IMR-90 (cell line): ENCODE measurements at regions not wholly inside any gene's neighbourhood (a gene's known extent, or its start where the extent isn't known, plus 50 kb on each side); places are given as distances from the start of the nearest gene placed in this dataset.

ENCODE experiments used
- ATAC-seq: fragments of 200-7000 bp; cut with Tn5 transposase; 2 replicates; pipeline ENCODE4 v1.9.1; 2020; ENCODE audit warnings: low read depth, mild to moderate bottlenecking, moderate library complexity
- BruUV-seq: library from RNA; stranded (reverse); fragments of 400-500 nt; replicated peaks from 2 replicates; lab custom pipeline; 2021; lab: Mats Ljungman, UMichigan
- CTCF ChIA-PET: fragments of 300-600 bp; formaldehyde crosslinking; extraction: SDS; loops from one replicate; lab custom pipeline; 2021; ENCODE audit warnings: antibody characterized with exemption; lab: Yijun Ruan, JAX
- POLR2A ChIA-PET: fragments of 300-600 bp; sonication (Branson Sonifier 250); formaldehyde crosslinking; loops from one replicate; lab custom pipeline; 2022; ENCODE audit warnings: antibody characterized with exemption; ENCODE audit not compliant: unreplicated experiment; lab: Charles Lee
- DNase-seq: peaks from one replicate; pipeline ENCODE4 v3.0.0; 2013
- H2AFZ ChIP-seq: replicated peaks from 2 replicates; pipeline ENCODE3; 2013; ENCODE audit warnings: low read length, mild to moderate bottlenecking; ENCODE audit not compliant: poor library complexity
- H2AK5ac ChIP-seq: 2 replicates; pipeline ENCODE4 v1.6.1; 2013; ENCODE audit warnings: low read depth, low read length, inconsistent platforms
- H2AK9ac ChIP-seq: replicated peaks from 2 replicates; pipeline ENCODE3; 2013; ENCODE audit warnings: mild to moderate bottlenecking, low read depth, low read length, moderate library complexity; ENCODE audit not compliant: poor library complexity
- H2BK120ac ChIP-seq: 2 replicates; pipeline ENCODE4 v1.6.1; 2013; ENCODE audit warnings: low read depth, low read length, inconsistent platforms
- H2BK15ac ChIP-seq: 3 replicates; pipeline ENCODE4 v1.6.1; 2013; ENCODE audit warnings: low read depth, low read length, inconsistent platforms
- H2BK20ac ChIP-seq: 2 replicates; pipeline ENCODE4 v1.6.1; 2013; ENCODE audit warnings: low read depth, mild to moderate bottlenecking, inconsistent platforms, low read length, moderate library complexity
- H2BK5ac ChIP-seq: 2 replicates; pipeline ENCODE4 v1.6.1; 2013; ENCODE audit warnings: mild to moderate bottlenecking, low read depth, low read length, inconsistent platforms; ENCODE audit not compliant: poor library complexity, severe bottlenecking
- H3K14ac ChIP-seq: replicated peaks from 2 replicates; pipeline ENCODE4 v1.6.1; 2013; ENCODE audit warnings: low read depth, low read length, inconsistent platforms
- H3K18ac ChIP-seq: 2 replicates; pipeline ENCODE4 v1.6.1; 2013; ENCODE audit warnings: low read depth, low read length, control low read depth
- H3K23ac ChIP-seq: 2 replicates; pipeline ENCODE4 v1.6.1; 2013; ENCODE audit warnings: low read depth, low read length, inconsistent platforms
- H3K27ac ChIP-seq: 2 replicates; pipeline ENCODE4 v1.5.1; 2013; ENCODE audit warnings: mild to moderate bottlenecking, control low read depth, low read length; ENCODE audit not compliant: insufficient read depth
- H3K27me3 ChIP-seq: 2 replicates; pipeline ENCODE4 v1.6.1; 2013; ENCODE audit warnings: low read length; ENCODE audit not compliant: control insufficient read depth, insufficient read depth
- H3K36me3 ChIP-seq: 2 replicates; pipeline ENCODE4 v1.6.1; 2013; ENCODE audit warnings: low read length, mixed read lengths; ENCODE audit not compliant: control insufficient read depth, insufficient read depth
- H3K4ac ChIP-seq: 2 replicates; pipeline ENCODE4 v1.6.1; 2013; ENCODE audit warnings: low read depth, low read length, inconsistent platforms
- H3K4me1 ChIP-seq: 2 replicates; pipeline ENCODE4 v1.6.1; 2013; ENCODE audit warnings: low read length, mixed read lengths; ENCODE audit not compliant: control insufficient read depth, insufficient read depth
- H3K4me2 ChIP-seq: 2 replicates; pipeline ENCODE4 v1.6.1; 2013; ENCODE audit warnings: low read depth, mild to moderate bottlenecking, control low read depth, low read length, moderate library complexity
- H3K4me3 ChIP-seq: 2 replicates; pipeline ENCODE4 v1.5.1; 2013; ENCODE audit warnings: low read depth, mild to moderate bottlenecking, control low read depth, low read length, moderate library complexity; ENCODE audit not compliant: insufficient read depth
- H3K56ac ChIP-seq: 2 replicates; pipeline ENCODE4 v1.6.1; 2013; ENCODE audit warnings: low read length, inconsistent platforms; ENCODE audit not compliant: insufficient read depth; ENCODE audit errors: extremely low read depth
- H3K79me1 ChIP-seq, 2 experiments: 2 replicates each; pipeline ENCODE4 v1.6.1; 2013; ENCODE audit warnings: low read length in 2 of 2, inconsistent platforms in 1 of 2, low read depth in 1 of 2
- H3K9ac ChIP-seq: 2 replicates; pipeline ENCODE4 v1.6.1; 2013; ENCODE audit warnings: low read depth, low read length, control low read depth
- H3K9me1 ChIP-seq: 2 replicates; pipeline ENCODE4 v1.6.1; 2013; ENCODE audit warnings: low read length, inconsistent platforms; ENCODE audit not compliant: insufficient read depth
- H3K9me3 ChIP-seq: 2 replicates; pipeline ENCODE4 v1.6.1; 2013; ENCODE audit warnings: low read length; ENCODE audit not compliant: control insufficient read depth, insufficient read depth
- H4K20me1 ChIP-seq: 2 replicates; pipeline ENCODE4 v1.6.1; 2013; ENCODE audit warnings: low read length, inconsistent platforms; ENCODE audit not compliant: insufficient read depth
- H4K5ac ChIP-seq: 2 replicates; pipeline ENCODE4 v1.6.1; 2013; ENCODE audit warnings: mild to moderate bottlenecking, low read depth, low read length, control low read depth
- H4K8ac ChIP-seq, 2 experiments: 2 replicates each; pipeline ENCODE4 v1.6.1; 2013; ENCODE audit warnings: low read depth in 2 of 2, low read length in 2 of 2, control low read depth in 1 of 2, inconsistent platforms in 1 of 2
- H4K91ac ChIP-seq: 2 replicates; pipeline ENCODE4 v1.6.1; 2013; ENCODE audit warnings: low read depth, low read length, inconsistent platforms; ENCODE audit not compliant: insufficient read depth
- BHLHE40 ChIP-seq: fragments of 150-350 bp; IDR thresholded peaks from 2 replicates; pipeline ENCODE4 v1.6.1; 2016; ENCODE audit warnings: mild to moderate bottlenecking, low read depth, low read length
- CEBPB ChIP-seq: IDR thresholded peaks from 2 replicates; pipeline ENCODE4 v1.6.1; 2012; ENCODE audit warnings: low read depth, low read length, improper control_type of control experiment
- CHD1 ChIP-seq: IDR thresholded peaks from 2 replicates; pipeline ENCODE4 v1.6.1; 2012; ENCODE audit warnings: low read depth, low read length, improper control_type of control experiment
- CTCF ChIP-seq: conservative IDR thresholded peaks from 2 replicates; pipeline ENCODE4 v1.5.1; 2012; ENCODE audit warnings: mild to moderate bottlenecking, low read depth, low read length, improper control_type of control experiment
- ELK1 ChIP-seq: fragments of 150-350 bp; IDR thresholded peaks from 2 replicates; pipeline ENCODE4 v1.6.1; 2016; ENCODE audit warnings: low read depth, mild to moderate bottlenecking, low read length, moderate library complexity, borderline replicate concordance
- MAFK ChIP-seq: IDR thresholded peaks from 2 replicates; pipeline ENCODE4 v1.6.1; 2012; ENCODE audit warnings: low read depth, low read length, improper control_type of control experiment
- MAZ ChIP-seq: IDR thresholded peaks from 2 replicates; pipeline ENCODE4 v1.6.1; 2012; ENCODE audit warnings: low read depth, mild to moderate bottlenecking, low read length, improper control_type of control experiment, moderate library complexity, borderline replicate concordance
- MXI1 ChIP-seq: IDR thresholded peaks from 2 replicates; pipeline ENCODE4 v1.6.1; 2012; ENCODE audit warnings: low read depth, mild to moderate bottlenecking, low read length, moderate library complexity, borderline replicate concordance
- NFE2L2 ChIP-seq: fragments of 150-350 bp; IDR thresholded peaks from 2 replicates; pipeline ENCODE4 v1.6.1; 2016; ENCODE audit warnings: low read depth, mild to moderate bottlenecking, low read length
- POLR2A ChIP-seq: IDR thresholded peaks from 2 replicates; pipeline ENCODE4 v1.6.1; 2012; ENCODE audit warnings: mild to moderate bottlenecking, low read depth, low read length
- RAD21 ChIP-seq: IDR thresholded peaks from 2 replicates; pipeline ENCODE4 v1.6.1; 2012; ENCODE audit warnings: low read length, improper control_type of control experiment
- RCOR1 ChIP-seq: IDR thresholded peaks from 2 replicates; pipeline ENCODE4 v1.6.1; 2012; ENCODE audit warnings: mild to moderate bottlenecking, low read length, improper control_type of control experiment; ENCODE audit not compliant: insufficient replicate concordance
- RFX5 ChIP-seq: IDR thresholded peaks from 2 replicates; pipeline ENCODE4 v1.8.0; 2012; ENCODE audit warnings: low read depth, mild to moderate bottlenecking, low read length, moderate library complexity
- SMC3 ChIP-seq: fragments of 150-350 bp; IDR thresholded peaks from 2 replicates; pipeline ENCODE4 v1.6.1; 2016; ENCODE audit warnings: low read depth, mild to moderate bottlenecking, antibody characterized with exemption, low read length, moderate library complexity
- USF2 ChIP-seq: fragments of 150-350 bp; IDR thresholded peaks from 2 replicates; pipeline ENCODE4 v1.6.1; 2017; ENCODE audit warnings: mild to moderate bottlenecking, antibody characterized with exemption, low read length, low read depth
- WGBS, 2 experiments: methylation state at CpG; one replicate each; pipeline versions ENCODE4 v1.1.5 to v1.1.7; 2013; ENCODE audit warnings: missing lambda C conversion rate in 2 of 2; ENCODE audit not compliant: insufficient read length in 1 of 2; ENCODE audit errors: extremely low coverage in 2 of 2; 5-methylcytosine and 5-hydroxymethylcytosine counted together
- dilution Hi-C: fragments of 300-500 bp; cut with HindIII; formaldehyde crosslinking; loops from one replicate; pipeline ENCODE4 v1.14.3; 2018; ENCODE audit warnings: low sequenced_read_pairs; ENCODE audit not compliant: unreplicated experiment
- in situ Hi-C: fragments of 300-500 bp; cut with MboI; formaldehyde crosslinking; loops from 3 replicates; pipeline ENCODE4 v1.14.3; 2019; ENCODE audit warnings: low sequenced_read_pairs, inconsistent platforms, mixed read lengths
- intact Hi-C: fragments of 100-400 bp; cut with micrococcal nuclease; formaldehyde crosslinking; loops from 2 replicates; pipeline ENCODE4 v1.10.0; 2022

GRCh38 chr17:13329421-13329820, 272.3 kb downstream of the HS3ST3A1 start:
- H3K4me2 ChIP-seq = no peak overlapping the region
- H2BK20ac ChIP-seq = no peak overlapping the region
- H3K4me3 ChIP-seq = no peak overlapping the region
- H3K9ac ChIP-seq = no peak overlapping the region
- H3K27me3 ChIP-seq = no peaks in the 10 kb centered on the region
- no peak overlapping the region for H2BK5ac ChIP-seq
- no peak overlapping the region for H2AK5ac ChIP-seq
- no peaks in the 10 kb centered on the region for H3K9me3 ChIP-seq
- H3K23ac ChIP-seq = no peak overlapping the region
- no peak overlapping the region for H4K8ac ChIP-seq
- dilution Hi-C loops = no loop called here
- no peak overlapping the region for H4K91ac ChIP-seq
- no TSS peak for BruUV-seq
- DNase-seq (no peak), ATAC-seq (no peak)
- H2BK15ac ChIP-seq = no peak overlapping the region
- ChIA-PET POLR2A (no interaction called here), CTCF (no interaction called here)
- H3K79me1 ChIP-seq = no peaks in the 10 kb centered on the region
- no peak overlapping the region for H2BK120ac ChIP-seq
- in situ Hi-C loops = no loop called here
- intact Hi-C loops = no loop called here
- H3K9me1 ChIP-seq = no peaks in the 10 kb centered on the region; the same call in none of the 2 replicates
- H3K18ac ChIP-seq = no peak overlapping the region
- H2AFZ ChIP-seq = no peak overlapping the region
- no peak overlapping the region for H3K4ac ChIP-seq
- H2AK9ac ChIP-seq = no peak overlapping the region
- H4K5ac ChIP-seq = no peak overlapping the region
- H3K56ac ChIP-seq = no peak overlapping the region
- H4K20me1 ChIP-seq = no peaks in the 10 kb centered on the region
- TF ChIP-seq MXI1 (no peak), CHD1 (no peak), RFX5 (no peak), CTCF (no peak), BHLHE40 (no peak), CEBPB (no peak), RCOR1 (no peak), SMC3 (no peak), ELK1 (no peak), USF2 (no peak), MAFK (no peak), MAZ (no peak), RAD21 (no peak), POLR2A (no peak), NFE2L2 (no peak)
- H3K14ac ChIP-seq = no peak overlapping the region
- no CpG with 5 or more reads among the region's 3 CpGs for WGBS, 2 experiments
- H3K36me3 ChIP-seq = no peaks in the 10 kb centered on the region
- no peaks in the 10 kb centered on the region; the same call in 1 of the 2 replicates for H3K4me1 ChIP-seq
- no peak overlapping the region for H3K27ac ChIP-seq
